Endothelial cell (in vitro differentiated cells): ENCODE measurements at regions not wholly inside any gene's neighbourhood (a gene's known extent, or its start where the extent isn't known, plus 50 kb on each side); places are given as distances from the start of the nearest gene placed in this dataset.

Source experiments
- DNase-seq: peaks from one replicate; pipeline ENCODE4 v3.0.0; 2021; ENCODE audit warnings: low spot score
- H3K27ac Mint-ChIP-seq: one replicate; pipeline ENCODE4 v1.8.0; 2021; ENCODE audit warnings: mixed read lengths, inconsistent platforms; ENCODE audit not compliant: unreplicated experiment
- H3K27me3 Mint-ChIP-seq: one replicate; pipeline ENCODE4 v1.8.0; 2021; ENCODE audit warnings: mild to moderate bottlenecking, moderate library complexity, mixed read lengths, inconsistent platforms; ENCODE audit not compliant: unreplicated experiment
- H3K36me3 Mint-ChIP-seq: one replicate; pipeline ENCODE4 v1.8.0; 2021; ENCODE audit warnings: mild to moderate bottlenecking, low read depth, mixed read lengths, inconsistent platforms; ENCODE audit not compliant: unreplicated experiment
- H3K4me1 Mint-ChIP-seq: one replicate; pipeline ENCODE4 v1.8.0; 2021; ENCODE audit warnings: mild to moderate bottlenecking, mixed read lengths, inconsistent platforms; ENCODE audit not compliant: unreplicated experiment
- H3K4me3 Mint-ChIP-seq: one replicate; pipeline ENCODE4 v1.8.0; 2021; ENCODE audit warnings: mild to moderate bottlenecking, mixed read lengths, inconsistent platforms; ENCODE audit not compliant: unreplicated experiment
- H3K9me3 Mint-ChIP-seq: one replicate; pipeline ENCODE4 v1.8.0; 2021; ENCODE audit warnings: mixed read lengths, inconsistent platforms; ENCODE audit not compliant: unreplicated experiment
- TF ChIP-seq, protein P1 (sequence below): fragments of 200-600 bp; sonication (generic); IDR thresholded peaks from one replicate; pipeline ENCODE4 v1.5.0; 2021; ENCODE audit warnings: antibody characterized with exemption; ENCODE audit not compliant: unreplicated experiment

DNA sequence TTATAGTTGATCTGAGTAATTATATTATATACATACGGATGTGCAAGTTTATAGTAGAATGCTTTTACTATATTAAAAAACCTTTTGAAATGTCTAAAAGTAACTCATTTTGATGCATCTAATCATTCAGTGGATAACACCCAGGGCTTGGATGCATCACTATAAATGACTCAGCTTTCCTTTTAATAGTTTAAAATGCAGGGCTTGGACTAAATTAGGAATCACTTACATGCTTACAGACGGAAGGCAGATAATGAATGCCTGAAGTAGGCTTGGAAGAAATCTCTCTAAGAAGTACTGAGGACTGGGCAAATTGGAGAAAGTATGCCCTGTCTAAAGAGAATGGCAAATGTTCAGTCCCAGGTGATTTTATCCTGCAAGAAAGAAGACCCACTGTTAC, 362.5 kb upstream of the CCNH start:
- H3K36me3 Mint-ChIP-seq, result no peaks in the 10 kb centered on the region
- no peak overlapping the region for H3K4me3 Mint-ChIP-seq
- TF ChIP-seq, protein P1, sequence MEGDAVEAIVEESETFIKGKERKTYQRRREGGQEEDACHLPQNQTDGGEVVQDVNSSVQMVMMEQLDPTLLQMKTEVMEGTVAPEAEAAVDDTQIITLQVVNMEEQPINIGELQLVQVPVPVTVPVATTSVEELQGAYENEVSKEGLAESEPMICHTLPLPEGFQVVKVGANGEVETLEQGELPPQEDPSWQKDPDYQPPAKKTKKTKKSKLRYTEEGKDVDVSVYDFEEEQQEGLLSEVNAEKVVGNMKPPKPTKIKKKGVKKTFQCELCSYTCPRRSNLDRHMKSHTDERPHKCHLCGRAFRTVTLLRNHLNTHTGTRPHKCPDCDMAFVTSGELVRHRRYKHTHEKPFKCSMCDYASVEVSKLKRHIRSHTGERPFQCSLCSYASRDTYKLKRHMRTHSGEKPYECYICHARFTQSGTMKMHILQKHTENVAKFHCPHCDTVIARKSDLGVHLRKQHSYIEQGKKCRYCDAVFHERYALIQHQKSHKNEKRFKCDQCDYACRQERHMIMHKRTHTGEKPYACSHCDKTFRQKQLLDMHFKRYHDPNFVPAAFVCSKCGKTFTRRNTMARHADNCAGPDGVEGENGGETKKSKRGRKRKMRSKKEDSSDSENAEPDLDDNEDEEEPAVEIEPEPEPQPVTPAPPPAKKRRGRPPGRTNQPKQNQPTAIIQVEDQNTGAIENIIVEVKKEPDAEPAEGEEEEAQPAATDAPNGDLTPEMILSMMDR, result no peak
- H3K9me3 Mint-ChIP-seq, result no peaks in the 10 kb centered on the region
- DNase-seq, result no peak
- no peaks in the 10 kb centered on the region for H3K27me3 Mint-ChIP-seq
- H3K4me1 Mint-ChIP-seq, result no peaks in the 10 kb centered on the region
- H3K27ac Mint-ChIP-seq, result no peak overlapping the region

DNA sequence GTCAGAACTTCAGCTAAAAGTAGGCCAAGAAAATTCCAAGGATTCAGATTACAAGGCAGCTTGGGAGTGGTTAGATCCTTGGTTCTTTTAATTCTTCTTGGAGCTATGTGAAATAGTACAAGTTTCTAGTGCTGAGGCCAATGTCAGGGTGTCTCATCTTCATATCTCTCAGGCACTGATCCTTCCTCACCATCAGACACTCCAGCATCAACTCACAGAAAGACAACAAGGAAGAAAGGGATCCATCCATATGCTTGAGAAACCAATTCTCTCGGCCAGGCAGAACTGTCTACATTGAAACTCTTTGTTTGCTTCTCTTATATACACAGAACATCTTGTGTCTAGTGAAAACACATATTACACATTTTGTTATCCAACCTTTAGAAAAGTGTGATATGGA, 362.1 kb upstream of the CCNH start:
- Mint-ChIP-seq H3K27ac (no peak overlapping the region), H3K36me3 (no peaks in the 10 kb centered on the region), H3K4me1 (no peaks in the 10 kb centered on the region), H3K27me3 (no peaks in the 10 kb centered on the region), H3K9me3 (no peaks in the 10 kb centered on the region), H3K4me3 (no peak overlapping the region)
- no peak for DNase-seq
- TF ChIP-seq, protein P1, result no peak

DNA sequence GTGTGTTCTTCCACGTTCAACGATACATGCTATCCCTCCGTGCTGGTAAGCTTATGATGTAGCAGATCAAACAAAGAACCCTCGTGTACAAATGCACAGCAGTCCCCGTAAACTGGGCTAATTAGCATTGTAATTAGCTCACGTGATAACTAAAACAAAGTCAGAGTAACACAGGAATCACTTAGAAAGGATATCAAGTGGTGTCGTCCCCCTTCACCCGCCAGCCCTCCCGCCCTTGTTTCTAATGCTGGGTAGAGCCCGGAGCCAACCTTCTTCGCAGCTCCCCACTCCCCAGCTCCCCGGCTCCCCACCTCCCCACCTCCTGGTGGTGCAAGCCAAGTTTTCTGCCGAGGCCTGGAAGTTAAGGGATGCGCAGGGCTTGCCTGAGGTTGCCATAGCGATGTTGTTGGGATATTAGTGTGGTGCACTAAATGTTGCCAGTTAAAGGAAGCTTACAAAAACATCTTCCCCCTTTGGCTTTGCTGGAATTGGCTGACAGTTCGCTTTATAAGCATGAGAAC, 357.9 kb upstream of the CCNH start:
- Mint-ChIP-seq H3K9me3 (no peaks in the 10 kb centered on the region), H3K27ac (no peak overlapping the region), H3K27me3 (no peaks in the 10 kb centered on the region), H3K4me3 (no peak overlapping the region), H3K36me3 (no peaks in the 10 kb centered on the region), H3K4me1 (peaks cover 6% of the 10 kb centered on the region)
- TF ChIP-seq, protein P1, result no peak
- DNase-seq, result peak; percentile 22

- Mint-ChIP-seq H3K4me3 (no peak overlapping the region), H3K36me3 (no peaks in the 10 kb centered on the region), H3K9me3 (no peaks in the 10 kb centered on the region)
Observed at GRCh38 chr5:87770016-87770570, 357.4 kb upstream of the CCNH start.

DNA sequence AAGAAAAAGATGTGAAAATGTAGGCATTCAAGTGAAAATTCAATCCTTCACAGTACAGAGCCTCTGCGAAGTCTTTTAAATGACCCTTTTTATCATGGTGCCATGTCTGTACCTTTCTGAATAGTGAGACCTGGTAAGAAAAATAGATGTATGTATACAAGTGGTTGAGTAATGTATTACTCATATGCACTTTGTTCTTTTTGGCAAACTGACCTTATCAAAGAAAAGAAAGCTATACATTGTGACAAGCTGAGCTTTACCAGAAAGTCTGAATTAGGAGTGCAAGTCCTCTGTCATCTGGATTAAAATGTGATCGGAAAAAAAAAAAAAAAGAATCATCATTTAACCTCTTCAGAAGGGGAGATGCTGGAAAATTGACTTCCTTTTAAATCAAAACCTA, 356.4 kb upstream of the CCNH start:
- peaks cover 14% of the 10 kb centered on the region for H3K4me1 Mint-ChIP-seq
- no peaks in the 10 kb centered on the region for H3K27me3 Mint-ChIP-seq
- H3K36me3 Mint-ChIP-seq, result no peaks in the 10 kb centered on the region
- TF ChIP-seq, protein P1, result no peak
- H3K9me3 Mint-ChIP-seq, result no peaks in the 10 kb centered on the region
- H3K4me3 Mint-ChIP-seq, result no peak overlapping the region
- no peak overlapping the region for H3K27ac Mint-ChIP-seq
- DNase-seq, result no peak

More at GRCh38 chr5:87770016-87770570, 357.4 kb upstream of the CCNH start:
- H3K27me3 Mint-ChIP-seq, result no peaks in the 10 kb centered on the region
- TF ChIP-seq, protein P1, result no peak
- peaks cover 10% of the 10 kb centered on the region for H3K4me1 Mint-ChIP-seq
- no peak for DNase-seq
- no peak overlapping the region for H3K27ac Mint-ChIP-seq
